Lower leg skin (tissue), 4 donors: ENCODE measurements at regions not wholly inside any gene's neighbourhood (a gene's known extent, or its start where the extent isn't known, plus 50 kb on each side); places are given as distances from the start of the nearest gene placed in this dataset.

Experiments
- DNase-seq, 2 donors: peaks; one replicate each; pipeline ENCODE4 v3.0.0-alpha.2; 2019; ENCODE audit warnings: low spot score in 2 of 2
- H3K4me3 ChIP-seq: fragments of 200-600 bp; sonication (generic); 2 replicates; pipeline ENCODE4 v1.5.1; 2017; ENCODE audit warnings: mild to moderate bottlenecking, low read depth; ENCODE audit not compliant: poor library complexity, severe bottlenecking
- POLR2A ChIP-seq, 2 donors: fragments of 450-650 bp; IDR thresholded peaks; one replicate each; pipeline ENCODE4 v1.6.1; 2016 to 2017; ENCODE audit warnings: antibody characterized with exemption in 2 of 2, mild to moderate bottlenecking in 1 of 2, moderate library complexity in 1 of 2
- WGBS, 2 donors: methylation state at CpG; one replicate each; pipeline ENCODE4 v1.1.5; 2018; 5-methylcytosine and 5-hydroxymethylcytosine counted together
- intact Hi-C: fragments of 100-400 bp; cut with DNase I; formaldehyde crosslinking; loops from one replicate; pipeline ENCODE4 v1.15.0; 2023; ENCODE audit warnings: low total_unique reads
- TF ChIP-seq, protein P1 (sequence below), 3 donors: fragments of 450-650 bp; IDR thresholded peaks; one replicate each; pipeline ENCODE4 v1.5.1; 2016; ENCODE audit warnings: antibody characterized with exemption in 3 of 3, mild to moderate bottlenecking in 3 of 3, moderate library complexity in 2 of 3

DNA sequence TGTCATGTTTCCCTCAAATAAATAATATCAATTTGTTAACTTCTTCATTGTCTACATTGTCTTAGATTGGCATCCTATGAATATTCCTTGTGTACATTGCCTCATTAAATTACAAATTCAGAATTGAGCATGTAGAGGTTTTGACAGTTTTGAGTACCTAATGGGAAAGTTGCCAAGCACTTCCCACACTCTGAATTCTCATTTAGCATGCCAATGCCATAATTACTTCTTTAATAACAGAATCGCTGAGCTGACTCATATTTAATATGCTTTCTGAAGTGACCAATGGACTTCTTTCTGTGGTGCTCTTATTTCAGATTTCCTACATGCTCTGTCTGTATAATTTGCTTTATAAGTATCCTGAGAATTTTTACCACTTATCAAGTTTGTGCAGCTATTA lies 114.4 kb upstream of the NOL4 start:
- TF ChIP-seq, protein P1, sequence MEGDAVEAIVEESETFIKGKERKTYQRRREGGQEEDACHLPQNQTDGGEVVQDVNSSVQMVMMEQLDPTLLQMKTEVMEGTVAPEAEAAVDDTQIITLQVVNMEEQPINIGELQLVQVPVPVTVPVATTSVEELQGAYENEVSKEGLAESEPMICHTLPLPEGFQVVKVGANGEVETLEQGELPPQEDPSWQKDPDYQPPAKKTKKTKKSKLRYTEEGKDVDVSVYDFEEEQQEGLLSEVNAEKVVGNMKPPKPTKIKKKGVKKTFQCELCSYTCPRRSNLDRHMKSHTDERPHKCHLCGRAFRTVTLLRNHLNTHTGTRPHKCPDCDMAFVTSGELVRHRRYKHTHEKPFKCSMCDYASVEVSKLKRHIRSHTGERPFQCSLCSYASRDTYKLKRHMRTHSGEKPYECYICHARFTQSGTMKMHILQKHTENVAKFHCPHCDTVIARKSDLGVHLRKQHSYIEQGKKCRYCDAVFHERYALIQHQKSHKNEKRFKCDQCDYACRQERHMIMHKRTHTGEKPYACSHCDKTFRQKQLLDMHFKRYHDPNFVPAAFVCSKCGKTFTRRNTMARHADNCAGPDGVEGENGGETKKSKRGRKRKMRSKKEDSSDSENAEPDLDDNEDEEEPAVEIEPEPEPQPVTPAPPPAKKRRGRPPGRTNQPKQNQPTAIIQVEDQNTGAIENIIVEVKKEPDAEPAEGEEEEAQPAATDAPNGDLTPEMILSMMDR (IDR thresholded peaks at IDR 0.05) = no peak
- no peak for TF ChIP-seq POLR2A (IDR thresholded peaks at IDR 0.05)
- DNase-seq = no peak
- H3K4me3 ChIP-seq = no peak overlapping the region
- intact Hi-C loops = no loop called here
- 56 to 64% methylated on average over 1 of the region's 1 CpG for WGBS, 2 donors

DNA sequence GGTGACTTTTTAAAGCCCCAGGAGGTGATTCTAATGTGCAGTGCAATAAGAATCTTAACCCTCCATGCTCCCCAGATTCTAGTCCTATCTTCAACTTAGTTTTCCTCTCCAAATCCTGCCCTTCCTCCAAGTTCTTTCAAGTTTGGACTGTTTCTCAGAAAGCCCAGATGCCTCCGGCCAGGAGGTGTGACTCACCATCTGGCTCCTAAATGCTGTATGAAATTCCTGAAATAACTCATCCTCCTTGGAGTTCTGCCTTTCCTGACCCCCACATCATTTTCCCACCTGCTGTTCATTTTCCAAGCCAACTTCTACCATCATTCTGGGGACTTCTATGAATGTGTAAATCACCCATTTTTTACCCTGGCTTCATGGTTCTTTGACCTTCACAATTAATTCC lies 118.2 kb upstream of the NOL4 start:
- DNase-seq = no peak
- intact Hi-C loops = no loop called here
- TF ChIP-seq POLR2A (IDR thresholded peaks at IDR 0.05) = no peak
- TF ChIP-seq, protein P1 (IDR thresholded peaks at IDR 0.05) = no peak
- no peak overlapping the region for H3K4me3 ChIP-seq
- WGBS, 2 donors = 21 to 30% methylated on average over 1 of the region's 1 CpG

DNA sequence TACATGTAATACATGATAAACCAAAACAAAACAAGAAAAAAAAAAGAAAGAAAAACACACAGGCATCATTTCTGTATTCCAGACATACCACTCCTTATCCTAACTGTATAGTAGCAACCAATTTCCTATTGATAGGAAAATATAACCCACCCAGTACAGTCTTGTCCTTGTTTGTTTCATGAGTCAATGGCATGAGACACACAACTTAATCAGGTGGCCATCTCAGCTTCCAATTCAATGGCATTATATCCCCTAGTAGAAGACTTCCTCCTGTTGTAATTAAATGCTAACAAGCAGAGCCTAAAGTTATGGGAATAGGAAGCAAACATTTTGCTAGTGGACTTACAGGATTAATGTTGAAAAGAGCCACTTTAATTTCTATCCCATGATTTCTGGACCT lies 121.0 kb upstream of the NOL4 start:
- no peak for TF ChIP-seq POLR2A (IDR thresholded peaks at IDR 0.05)
- TF ChIP-seq, protein P1 (IDR thresholded peaks at IDR 0.05) = no peak
- no peak overlapping the region for H3K4me3 ChIP-seq
- no peak for DNase-seq
- intact Hi-C loops = no loop called here

DNA sequence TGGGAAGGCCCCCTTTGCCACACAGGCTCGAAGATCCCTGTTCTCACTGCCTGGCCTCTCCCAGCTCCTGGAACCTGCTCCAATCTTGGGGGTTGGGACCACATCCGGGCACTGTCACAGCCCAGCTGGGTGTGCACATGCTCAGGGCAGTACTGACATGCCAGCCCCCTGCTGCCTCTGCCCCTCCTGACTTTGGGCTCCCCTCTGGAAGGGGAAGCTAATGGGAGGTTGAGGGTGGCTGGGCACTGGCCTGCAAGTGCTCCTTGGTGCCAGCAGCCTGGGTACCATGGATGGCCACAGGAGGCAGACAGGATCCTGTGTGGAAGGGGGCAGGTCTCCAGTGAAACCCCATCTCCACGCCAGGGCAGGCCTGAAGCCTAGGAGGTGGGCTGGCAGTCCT lies 126.1 kb upstream of the NOL4 start:
- TF ChIP-seq, protein P1 (IDR thresholded peaks at IDR 0.05) = no peak
- no peak for TF ChIP-seq POLR2A (IDR thresholded peaks at IDR 0.05)
- DNase-seq = no peak
- WGBS, 2 donors = 100% methylated on average over 1 of the region's 3 CpGs; no CpG with 5 or more reads in 1 of the 2 donors
- intact Hi-C loops = no loop called here
- no peak overlapping the region for H3K4me3 ChIP-seq

DNA sequence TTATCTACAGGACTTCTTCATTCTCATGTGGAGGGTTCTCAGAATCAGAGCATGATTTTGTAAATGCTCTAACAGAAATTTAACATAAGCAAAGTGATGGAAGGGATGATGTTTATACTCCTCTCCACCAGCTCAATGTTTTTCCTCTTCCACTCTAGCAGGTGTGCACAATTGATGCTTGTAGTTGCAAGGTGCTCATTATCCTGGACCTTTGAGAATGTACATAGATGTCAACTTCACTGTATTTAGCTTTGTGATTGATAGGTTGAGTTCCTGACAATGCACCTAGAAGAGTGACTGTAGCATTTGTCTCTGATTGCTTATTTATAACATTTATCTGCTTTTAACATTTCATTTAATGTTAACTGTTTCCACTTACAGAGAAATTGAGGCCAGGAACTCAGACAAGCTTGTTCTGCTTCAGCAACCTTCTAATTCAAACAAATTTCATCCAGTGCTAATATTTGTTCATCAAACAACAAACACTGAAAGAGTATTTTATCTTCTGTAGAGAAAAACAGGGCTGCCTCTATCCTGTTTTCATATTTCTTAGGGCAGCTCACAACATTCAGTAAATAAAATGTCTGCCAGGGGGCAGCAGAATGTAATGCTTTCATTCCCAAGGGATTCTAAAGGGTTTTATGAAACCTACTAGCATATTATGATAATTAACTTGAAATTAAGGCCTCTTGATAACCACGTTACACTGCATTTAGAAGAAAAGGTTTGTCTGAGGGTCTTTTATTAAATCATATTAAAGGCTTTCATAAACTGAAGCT lies 127.9 kb upstream of the NOL4 start:
- 55% methylated on average over 1 of the region's 1 CpG for WGBS, 2 donors
- DNase-seq = no peak
- TF ChIP-seq, protein P1 (IDR thresholded peaks at IDR 0.05) = no peak
- no peak for TF ChIP-seq POLR2A (IDR thresholded peaks at IDR 0.05)
- H3K4me3 ChIP-seq = no peak overlapping the region
- intact Hi-C loops = no loop called here

DNA sequence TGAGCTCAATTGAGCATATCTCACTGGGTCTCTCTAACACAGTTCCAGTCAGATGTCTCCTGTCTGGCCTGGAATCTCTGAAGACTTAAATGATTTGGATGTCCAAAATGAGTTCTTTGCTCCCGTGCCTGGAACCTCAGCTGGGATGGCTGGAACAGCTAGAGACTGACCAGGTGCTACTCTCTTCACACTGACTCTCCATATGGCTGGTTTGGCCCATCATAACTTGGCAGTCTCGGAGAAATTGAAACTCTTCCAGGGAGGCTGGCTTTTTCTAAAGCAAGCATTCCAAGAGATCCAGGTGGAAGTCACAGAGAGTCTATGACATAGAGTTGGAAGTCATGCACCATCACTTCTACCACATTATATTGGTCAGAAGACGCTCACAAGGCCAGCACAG lies 129.6 kb upstream of the NOL4 start:
- DNase-seq = no peak
- intact Hi-C loops = no loop called here
- 63 to 77% methylated on average over 3 of the region's 3 CpGs for WGBS, 2 donors

More for the DNA sequence above, 129.6 kb upstream of the NOL4 start:
- TF ChIP-seq, protein P1 (IDR thresholded peaks at IDR 0.05) = no peak
- TF ChIP-seq POLR2A (IDR thresholded peaks at IDR 0.05) = no peak
- H3K4me3 ChIP-seq = no peak overlapping the region
